GM19023 (cell line): ENCODE measurements at regions not wholly inside any gene's neighbourhood (a gene's known extent, or its start where the extent isn't known, plus 50 kb on each side); places are given as distances from the start of the nearest gene placed in this dataset.
A peak's percentile ranks its signal among the peaks of the same experiment; 100 is the strongest.
"Not testable (repeated sequence)": the region's sequence is repeated elsewhere in the genome, so short reads cannot be mapped to it uniquely, and the experiment has no call there.

Experiments
- ATAC-seq: cut with Tn5 transposase; IDR thresholded peaks from one replicate; pipeline ENCODE4 v1.9.1; 2021; ENCODE audit warnings: mild to moderate bottlenecking, moderate library complexity; ENCODE audit not compliant: unreplicated experiment

GRCh38 chr6:137313928-137314855 lies 95.0 kb upstream of the IFNGR1 start:
- no peak for ATAC-seq

GRCh38 chr6:137313211-137313610 lies 94.0 kb upstream of the IFNGR1 start:
- no peak for ATAC-seq

GRCh38 chr6:137311940-137312339 lies 92.8 kb upstream of the IFNGR1 start:
- ATAC-seq, result no peak

- no peak for ATAC-seq
These were observed 90.0 kb upstream of the IFNGR1 start for GRCh38 chr6:137309078-137309762.

- ATAC-seq, result no peak
These were observed 88.1 kb upstream of the IFNGR1 start for GRCh38 chr6:137307163-137307854.

- ATAC-seq, result no peak
These were observed 86.5 kb upstream of the IFNGR1 start for GRCh38 chr6:137305691-137306090.

GRCh38 chr6:137304020-137304780 lies 85.0 kb upstream of the IFNGR1 start:
- ATAC-seq, result no peak

- ATAC-seq, result no peak
These were observed 84.3 kb upstream of the IFNGR1 start for GRCh38 chr6:137303441-137303840.

GRCh38 chr6:137299681-137300080 lies 80.5 kb upstream of the IFNGR1 start:
- no peak for ATAC-seq

GRCh38 chr6:137297887-137298286 lies 78.7 kb upstream of the IFNGR1 start:
- ATAC-seq, result no peak

GRCh38 chr6:137292326-137292725 lies 73.1 kb upstream of the IFNGR1 start:
- ATAC-seq, result not testable (repeated sequence)

- ATAC-seq, result no peak
These were observed 72.3 kb upstream of the IFNGR1 start for GRCh38 chr6:137291441-137291840.

- ATAC-seq, result no peak
These were observed 71.5 kb upstream of the IFNGR1 start for GRCh38 chr6:137290601-137291261.

- no peak for ATAC-seq
These were observed 67.7 kb upstream of the IFNGR1 start for GRCh38 chr6:137286916-137287315.

GRCh38 chr6:137286368-137286767 lies 67.2 kb upstream of the IFNGR1 start:
- ATAC-seq, result no peak

- ATAC-seq, result no peak
These were observed 65.6 kb upstream of the IFNGR1 start for GRCh38 chr6:137284811-137285110.

- peak; percentile 72 for ATAC-seq
These were observed 65.0 kb upstream of the IFNGR1 start for GRCh38 chr6:137283940-137284810.

GRCh38 chr6:137283080-137283479 lies 63.9 kb upstream of the IFNGR1 start:
- no peak for ATAC-seq

GRCh38 chr6:137282254-137282653 lies 63.1 kb upstream of the IFNGR1 start:
- ATAC-seq, result no peak
